HepG2 (cell line): ENCODE measurements at regions not wholly inside any gene's neighbourhood (a gene's known extent, or its start where the extent isn't known, plus 50 kb on each side); places are given as distances from the start of the nearest gene placed in this dataset.

ENCODE experiments used
- ATAC-seq: fragments of 200-7000 bp; cut with Tn5 transposase; 3 replicates; pipeline ENCODE4 v1.9.1; 2020; ENCODE audit warnings: mild to moderate bottlenecking, moderate library complexity
- BruUV-seq: library from RNA; stranded (reverse); fragments of 400-500 nt; replicated peaks from 2 replicates; lab custom pipeline; 2021; lab: Mats Ljungman, UMichigan
- CTCF ChIA-PET: fragments of 300-600 bp; formaldehyde crosslinking; extraction: SDS; loops from one replicate; lab custom pipeline; 2021; ENCODE audit warnings: low total read pairs, inconsistent platforms, low intra/inter-chr PET ratio; lab: Yijun Ruan, JAX
- POLR2A ChIA-PET: fragments of 350-600 bp; sonication (Branson Sonifier 250); formaldehyde crosslinking; loops from one replicate; lab custom pipeline; 2020; ENCODE audit warnings: antibody characterized with exemption, inconsistent platforms; lab: Yijun Ruan, JAX
- DNase-seq: peaks from one replicate; pipeline ENCODE4 v3.0.0-alpha.2; 2015; ENCODE audit warnings: low spot score
- FAIRE-seq: peaks from 3 replicates; lab custom pipeline; 2011; peaks lifted over from hg19 to GRCh38; lab: Jason Lieb, UNC
- H2AFZ ChIP-seq: one replicate; pipeline ENCODE4 v1.6.1; 2011; ENCODE audit warnings: low read length, inconsistent platforms
- H3K27ac ChIP-seq: fragments of 300-600 bp; 3 replicates; pipeline ENCODE4 v1.8.0; 2011; ENCODE audit warnings: mixed run types, mild to moderate bottlenecking, mixed read lengths, low read length, inconsistent platforms; ENCODE audit not compliant: insufficient read depth; ENCODE audit errors: extremely low read length
- H3K27me3 ChIP-seq, 2 experiments: fragments of 200-600 bp in 1 of 2; 2 replicates in 1 of 2; 3 replicates in 1 of 2; pipeline versions ENCODE4 v1.6.0 to v1.8.0; 2011; ENCODE audit warnings: low read length in 2 of 2, mild to moderate bottlenecking in 2 of 2, moderate library complexity in 2 of 2, inconsistent platforms in 1 of 2; ENCODE audit not compliant: insufficient read depth in 2 of 2, control insufficient read depth in 1 of 2
- H3K36me3 ChIP-seq, 2 experiments: fragments of 200-600 bp in 1 of 2; replicated peaks in 1 of 2; 2 replicates in 1 of 2; 3 replicates in 1 of 2; pipeline versions ENCODE4 v1.5.1 to v1.8.0; 2011; ENCODE audit warnings: low read length in 2 of 2, inconsistent platforms in 1 of 2; ENCODE audit not compliant: insufficient read depth in 2 of 2, control insufficient read depth in 1 of 2
- H3K4me1 ChIP-seq: 2 replicates; pipeline ENCODE4 v1.5.1; 2012; ENCODE audit warnings: low read length, inconsistent platforms; ENCODE audit not compliant: insufficient read depth
- H3K4me2 ChIP-seq: 2 replicates; pipeline ENCODE4 v1.6.0; 2011; ENCODE audit warnings: low read depth, low read length, inconsistent platforms
- H3K4me3 ChIP-seq, 3 experiments: fragments of 200-600 bp in 1 of 3; sonication (generic), shearing (Covaris generic) in 1 of 3; replicated peaks in 1 of 3; 2 replicates each; pipeline ENCODE4 v1.5.1; 2011 to 2016; ENCODE audit warnings: low read length in 3 of 3, inconsistent platforms in 2 of 3, low read depth in 2 of 3, mild to moderate bottlenecking in 2 of 3, control low read depth in 1 of 3, mixed read lengths in 1 of 3; ENCODE audit not compliant: insufficient read depth in 1 of 3
- H3K79me2 ChIP-seq: one replicate; pipeline ENCODE4 v1.6.1; 2011; ENCODE audit warnings: low read length, inconsistent platforms; ENCODE audit not compliant: insufficient read depth
- H3K9ac ChIP-seq: 2 replicates; pipeline ENCODE4 v1.6.0; 2011; ENCODE audit warnings: mild to moderate bottlenecking, low read depth, low read length, inconsistent platforms; ENCODE audit not compliant: insufficient read depth
- H3K9me3 ChIP-seq: 2 replicates; pipeline ENCODE4 v1.5.1; 2012; ENCODE audit warnings: mild to moderate bottlenecking, low read length
- H4K20me1 ChIP-seq: 2 replicates; pipeline ENCODE4 v1.6.0; 2011; ENCODE audit warnings: inconsistent platforms, mild to moderate bottlenecking, low read length, moderate library complexity; ENCODE audit not compliant: insufficient read depth
- BCL6 ChIP-seq: IDR thresholded peaks from 2 replicates; pipeline ENCODE4 v1.6.1; 2016; ENCODE audit warnings: missing genetic modification reagents, missing compliant biosample characterization
- CHD4 ChIP-seq: fragments of 200-600 bp; sonication (generic); IDR thresholded peaks from 2 replicates; pipeline ENCODE4 v1.7.0; 2017; ENCODE audit warnings: mild to moderate bottlenecking, low read length, borderline replicate concordance
- CSRNP2 ChIP-seq: sonication (generic); formaldehyde crosslinking; conservative IDR thresholded peaks from 2 replicates; pipeline ENCODE4 v1.8.0; 2022; ENCODE audit warnings: low read depth, missing genetic modification reagents
- HNF1A ChIP-seq, 2 experiments: sonication (generic) in 1 of 2; formaldehyde crosslinking in 1 of 2; IDR thresholded peaks; 2 replicates each; pipeline versions ENCODE4 v1.4.0 to v1.6.1; 2016 to 2020; ENCODE audit warnings: borderline replicate concordance in 1 of 2, low read depth in 1 of 2, mild to moderate bottlenecking in 1 of 2, missing genetic modification reagents in 1 of 2
- RARG ChIP-seq: sonication (generic); formaldehyde crosslinking; IDR thresholded peaks from 2 replicates; pipeline ENCODE4 v1.4.0; 2020; ENCODE audit warnings: low read depth, mild to moderate bottlenecking, missing genetic modification reagents
- SNRNP70 ChIP-seq: fragments of 200-400 bp; formaldehyde crosslinking; IDR thresholded peaks from 2 replicates; pipeline ENCODE4 v1.6.1; 2017; ENCODE audit warnings: mild to moderate bottlenecking, low read depth, low read length, moderate library complexity
- TSC22D2 ChIP-seq: sonication (generic); formaldehyde crosslinking; IDR thresholded peaks from 2 replicates; pipeline ENCODE4 v1.5.1; 2020; ENCODE audit warnings: missing genetic modification reagents, mild to moderate bottlenecking, borderline replicate concordance
- YEATS2 ChIP-seq: sonication (generic); formaldehyde crosslinking; IDR thresholded peaks from 2 replicates; pipeline ENCODE4 v1.4.0; 2020; ENCODE audit warnings: missing genetic modification reagents, borderline replicate concordance
- ZHX2 ChIP-seq, 2 experiments: sonication (generic) in 1 of 2; formaldehyde crosslinking in 1 of 2; IDR thresholded peaks; 2 replicates each; pipeline versions ENCODE4 v1.6.1 to v1.9.0; 2014 to 2022; ENCODE audit warnings: antibody characterized with exemption in 1 of 2, borderline replicate concordance in 1 of 2, inconsistent platforms in 1 of 2, low read depth in 1 of 2, missing genetic modification reagents in 1 of 2
- ZNF431 ChIP-seq: sonication (generic); formaldehyde crosslinking; IDR thresholded peaks from 2 replicates; pipeline ENCODE4 v1.9.0; 2022; ENCODE audit warnings: missing genetic modification reagents, low read depth, mild to moderate bottlenecking, borderline replicate concordance
- ZNF510 ChIP-seq: sonication (generic); formaldehyde crosslinking; IDR thresholded peaks from 2 replicates; pipeline ENCODE4 v1.4.0; 2020; ENCODE audit warnings: low read depth, mild to moderate bottlenecking, missing genetic modification reagents
- WGBS: methylation state at CpG from one replicate; pipeline ENCODE4 v1.1.6; 2017; ENCODE audit warnings: low lambda C conversion rate; 5-methylcytosine and 5-hydroxymethylcytosine counted together
- in situ Hi-C: cut with HindIII; loops from 2 replicates; pipeline ENCODE4 v1.10.0; 2017; ENCODE audit warnings: low pct_unique_long_range_greater_than_20kb; ENCODE audit not compliant: extremely low pct_ligation_motif_present
- intact Hi-C: fragments of 100-400 bp; cut with micrococcal nuclease; formaldehyde crosslinking; loops from one replicate; pipeline ENCODE4 v1.10.0; 2022; ENCODE audit not compliant: unreplicated experiment

- DNase-seq, result no peak
- Histone ChIP-seq H3K36me3 (no peaks in the 10 kb centered on the region), H2AFZ (no peak overlapping the region), H4K20me1 (no peaks in the 10 kb centered on the region), H3K4me1 (no peaks in the 10 kb centered on the region), H3K27ac (no peak overlapping the region), H3K9ac (no peak overlapping the region), H3K79me2 (no peaks in the 10 kb centered on the region), H3K4me2 (no peak overlapping the region), H3K27me3 (no peaks in the 10 kb centered on the region), H3K4me3 (no peak overlapping the region), H3K9me3 (peaks cover 37% of the 10 kb centered on the region)
- intact Hi-C loops (no loop called here), in situ Hi-C loops (no loop called here)
- BruUV-seq, result no TSS peak
- ChIA-PET POLR2A (no interaction called here), CTCF (no interaction called here)
- WGBS, result 37% methylated on average over 2 of the region's 2 CpGs
- no peak for FAIRE-seq
- ATAC-seq, result no peak
- no peak for TF ChIP-seq RARG
- no peak for TF ChIP-seq ZHX2 (IDR thresholded peaks at IDR 0.05; ENCODE audit: low read depth)
- TF ChIP-seq ZHX2 (CRISPR knock-in tag; IDR thresholded peaks at IDR 0.05; ENCODE audit: borderline replicate concordance), result no peak
- no peak for TF ChIP-seq TSC22D2 (CRISPR knock-in tag)
- TF ChIP-seq CHD4, result no peak
- no peak for TF ChIP-seq ZNF431 (CRISPR knock-in tag)
- no peak for TF ChIP-seq YEATS2 (CRISPR knock-in tag)
- TF ChIP-seq HNF1A (IDR thresholded peaks at IDR 0.05; ENCODE audit: low read depth), result no peak
- TF ChIP-seq HNF1A (CRISPR knock-in tag; IDR thresholded peaks at IDR 0.05; ENCODE audit: borderline replicate concordance), result no peak
- TF ChIP-seq BCL6 (CRISPR knock-in tag), result no peak
- TF ChIP-seq ZNF510, result no peak
- no peak for TF ChIP-seq SNRNP70
- TF ChIP-seq CSRNP2 (CRISPR knock-in tag), result no peak
Observed at GRCh38 chr4:13893987-13894386, 266.5 kb upstream of the BOD1L1 start.
